Common myeloid progenitor, CD34-positive (primary cell): ENCODE measurements at regions not wholly inside any gene's neighbourhood (a gene's known extent, or its start where the extent isn't known, plus 50 kb on each side); places are given as distances from the start of the nearest gene placed in this dataset.
"Not testable (repeated sequence)": the region's sequence is repeated elsewhere in the genome, so short reads cannot be mapped to it uniquely, and the experiment has no call there.

Source experiments
- CTCF ChIA-PET: fragments of 350-600 bp; sonication (Branson Sonifier 250); formaldehyde crosslinking; loops from one replicate; lab custom pipeline; 2021; ENCODE audit warnings: antibody characterized with exemption; lab: Charles Lee
- POLR2A ChIA-PET: fragments of 350-600 bp; sonication (Branson Sonifier 250); formaldehyde crosslinking; loops from one replicate; lab custom pipeline; 2021; ENCODE audit warnings: antibody characterized with exemption; lab: Charles Lee
- DNase-seq, 3 donors: peaks; one replicate each; pipeline versions ENCODE4 v3.0.0 to v3.0.0-alpha.2; 2013
- H3K27ac ChIP-seq, 2 experiments: 1 replicate in 1 of 2; 2 replicates in 1 of 2; pipeline ENCODE4 v1.7.0; 2013; ENCODE audit warnings: inconsistent platforms in 2 of 2, low read length in 2 of 2, mild to moderate bottlenecking in 2 of 2, low read depth in 1 of 2, moderate library complexity in 1 of 2; ENCODE audit not compliant: severe bottlenecking in 2 of 2, insufficient read depth in 1 of 2, poor library complexity in 1 of 2
- H3K27me3 ChIP-seq, 5 experiments: replicated peaks in 2 of 5; 1 replicate in 3 of 5; 2 replicates in 2 of 5; pipeline versions ENCODE4 v1.6.1 to v1.7.0; 2013; ENCODE audit warnings: low read length in 4 of 5, mild to moderate bottlenecking in 2 of 5, moderate library complexity in 2 of 5, inconsistent platforms in 1 of 5; ENCODE audit not compliant: insufficient read depth in 5 of 5, control insufficient read depth in 4 of 5
- H3K36me3 ChIP-seq, 4 experiments: 1 replicate in 2 of 4; 2 replicates in 2 of 4; pipeline versions ENCODE4 v1.6.1 to v1.7.0; 2013; ENCODE audit warnings: low read length in 3 of 4, control low read depth in 1 of 4, mild to moderate bottlenecking in 1 of 4; ENCODE audit not compliant: control insufficient read depth in 4 of 4, insufficient read depth in 4 of 4
- H3K4me1 ChIP-seq, 4 experiments: 1 replicate in 3 of 4; 2 replicates in 1 of 4; pipeline versions ENCODE4 v1.6.1 to v1.7.1; 2013; ENCODE audit warnings: low read length in 3 of 4, mild to moderate bottlenecking in 3 of 4, control low read depth in 1 of 4, inconsistent platforms in 1 of 4, moderate library complexity in 1 of 4; ENCODE audit not compliant: control insufficient read depth in 4 of 4, insufficient read depth in 4 of 4; ENCODE audit errors: control extremely low read depth in 1 of 4
- H3K4me3 ChIP-seq, 7 experiments: 1 replicate in 4 of 7; 2 replicates in 3 of 7; pipeline versions ENCODE4 v1.5.1 to v1.7.0; 2013; ENCODE audit warnings: mild to moderate bottlenecking in 7 of 7, low read length in 6 of 7, moderate library complexity in 6 of 7, inconsistent platforms in 2 of 7, low read depth in 2 of 7, control low read depth in 1 of 7; ENCODE audit not compliant: insufficient read depth in 4 of 7, control insufficient read depth in 1 of 7; ENCODE audit errors: extremely low read depth in 1 of 7
- H3K9me3 ChIP-seq, 5 experiments: 1 replicate in 4 of 5; 2 replicates in 1 of 5; pipeline versions ENCODE4 v1.6.1 to v1.7.1; 2013; ENCODE audit warnings: low read length in 4 of 5, mild to moderate bottlenecking in 2 of 5, inconsistent platforms in 1 of 5, low read depth in 1 of 5, moderate library complexity in 1 of 5; ENCODE audit not compliant: control insufficient read depth in 4 of 5, insufficient read depth in 2 of 5; ENCODE audit errors: control extremely low read depth in 1 of 5
- WGBS: methylation state at CpG from one replicate; pipeline ENCODE4 v1.1.5; 2013; ENCODE audit not compliant: insufficient coverage; 5-methylcytosine and 5-hydroxymethylcytosine counted together

- H3K27ac ChIP-seq, DNase-seq, H3K4me3 ChIP-seq, H3K27me3 ChIP-seq, CTCF ChIA-PET, POLR2A ChIA-PET, H3K4me1 ChIP-seq, H3K9me3 ChIP-seq, H3K36me3 ChIP-seq: not testable (repeated sequence)
- WGBS = 96% methylated on average over 6 of the region's 35 CpGs
Observed at GRCh38 chr15:20074082-20074481, 467.5 kb downstream of the GOLGA6L6 start.

- CTCF ChIA-PET, DNase-seq, H3K27ac ChIP-seq, POLR2A ChIA-PET, H3K36me3 ChIP-seq, H3K9me3 ChIP-seq, H3K4me1 ChIP-seq, H3K4me3 ChIP-seq, H3K27me3 ChIP-seq: not testable (repeated sequence)
- no CpG with 5 or more reads among the region's 5 CpGs for WGBS
Observed at GRCh38 chr15:20069043-20069442, 472.6 kb downstream of the GOLGA6L6 start.

DNA sequence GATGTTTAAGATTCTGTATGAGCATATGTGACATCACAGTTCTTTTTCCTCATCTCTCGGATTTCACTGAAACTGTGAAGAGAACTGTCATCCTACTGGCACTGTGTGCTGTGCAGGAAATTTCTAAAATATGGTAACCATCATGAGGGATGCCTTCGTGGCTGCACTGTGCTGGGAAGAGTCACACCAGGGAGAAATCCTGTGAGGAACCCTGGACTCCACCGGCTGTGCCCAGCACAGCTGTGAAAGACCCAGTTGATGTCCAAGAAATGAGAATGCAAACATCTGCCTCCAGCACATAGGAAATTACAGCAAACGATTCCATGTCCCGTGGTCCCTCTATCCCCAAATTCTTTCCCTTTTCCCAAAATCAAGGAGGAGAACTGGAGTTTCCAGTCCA, 475.4 kb downstream of the GOLGA6L6 start:
- POLR2A ChIA-PET, H3K27me3 ChIP-seq, H3K4me3 ChIP-seq, H3K36me3 ChIP-seq, DNase-seq, H3K4me1 ChIP-seq, H3K9me3 ChIP-seq, CTCF ChIA-PET, H3K27ac ChIP-seq: not testable (repeated sequence)
- WGBS = 17% methylated on average over 1 of the region's 5 CpGs

GRCh38 chr15:20065508-20065907, 476.1 kb downstream of the GOLGA6L6 start:
- no CpG with 5 or more reads among the region's 10 CpGs for WGBS

GRCh38 chr15:20063167-20063566, 478.4 kb downstream of the GOLGA6L6 start:
- H3K27ac ChIP-seq, H3K9me3 ChIP-seq, H3K27me3 ChIP-seq, H3K4me3 ChIP-seq, DNase-seq, POLR2A ChIA-PET, H3K36me3 ChIP-seq, H3K4me1 ChIP-seq, CTCF ChIA-PET: not testable (repeated sequence)
- 85% methylated on average over 5 of the region's 7 CpGs for WGBS

More at GRCh38 chr15:20065508-20065907, 476.1 kb downstream of the GOLGA6L6 start:
- H3K4me3 ChIP-seq, DNase-seq, CTCF ChIA-PET, H3K27ac ChIP-seq, H3K36me3 ChIP-seq, H3K9me3 ChIP-seq, H3K27me3 ChIP-seq, POLR2A ChIA-PET, H3K4me1 ChIP-seq: not testable (repeated sequence)

DNA sequence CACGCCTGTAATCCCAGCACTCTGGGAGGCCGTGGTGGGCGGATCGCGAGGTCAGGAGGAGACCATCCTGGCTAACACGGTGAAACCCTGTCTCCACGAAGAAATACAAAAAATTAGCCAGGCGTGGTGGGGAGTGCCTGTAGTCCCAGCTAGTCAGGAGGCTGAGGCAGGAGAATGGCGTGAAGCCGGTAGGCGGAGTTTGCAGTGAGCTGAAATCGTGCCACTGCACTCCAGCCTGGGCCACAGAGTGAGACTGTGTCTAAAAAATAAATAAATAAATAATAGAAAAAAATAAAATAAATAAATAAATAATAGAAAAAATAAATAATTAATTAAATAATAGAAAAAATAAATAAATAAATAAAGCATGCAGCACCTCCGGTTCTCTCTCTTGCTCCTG, 480.8 kb downstream of the GOLGA6L6 start:
- DNase-seq, POLR2A ChIA-PET, CTCF ChIA-PET, H3K27ac ChIP-seq, H3K9me3 ChIP-seq, H3K27me3 ChIP-seq, H3K4me1 ChIP-seq, H3K36me3 ChIP-seq, H3K4me3 ChIP-seq: not testable (repeated sequence)
- 100% methylated on average over 2 of the region's 13 CpGs for WGBS

- H3K4me1 ChIP-seq, H3K27ac ChIP-seq, CTCF ChIA-PET, H3K27me3 ChIP-seq, POLR2A ChIA-PET, H3K4me3 ChIP-seq, H3K9me3 ChIP-seq, DNase-seq, H3K36me3 ChIP-seq: not testable (repeated sequence)
- WGBS = 62% methylated on average over 2 of the region's 5 CpGs
Observed at GRCh38 chr15:20056871-20057270, 484.7 kb downstream of the GOLGA6L6 start.
